Cerebellar cortex (tissue), 1 donor: ENCODE measurements at regions not wholly inside any gene's neighbourhood (a gene's known extent, or its start where the extent isn't known, plus 50 kb on each side); places are given as distances from the start of the nearest gene placed in this dataset.
"Not testable (repeated sequence)": the region's sequence is repeated elsewhere in the genome, so short reads cannot be mapped to it uniquely, and the experiment has no call there.

Experiments
- DNase-seq: peaks from one replicate; pipeline ENCODE4 v3.0.0-alpha.2; 2015; ENCODE audit warnings: low spot score

- DNase-seq, result not testable (repeated sequence)
Observed at GRCh38 chr10:46202405-46202804, 84.4 kb upstream of the ANTXRL start.

DNA sequence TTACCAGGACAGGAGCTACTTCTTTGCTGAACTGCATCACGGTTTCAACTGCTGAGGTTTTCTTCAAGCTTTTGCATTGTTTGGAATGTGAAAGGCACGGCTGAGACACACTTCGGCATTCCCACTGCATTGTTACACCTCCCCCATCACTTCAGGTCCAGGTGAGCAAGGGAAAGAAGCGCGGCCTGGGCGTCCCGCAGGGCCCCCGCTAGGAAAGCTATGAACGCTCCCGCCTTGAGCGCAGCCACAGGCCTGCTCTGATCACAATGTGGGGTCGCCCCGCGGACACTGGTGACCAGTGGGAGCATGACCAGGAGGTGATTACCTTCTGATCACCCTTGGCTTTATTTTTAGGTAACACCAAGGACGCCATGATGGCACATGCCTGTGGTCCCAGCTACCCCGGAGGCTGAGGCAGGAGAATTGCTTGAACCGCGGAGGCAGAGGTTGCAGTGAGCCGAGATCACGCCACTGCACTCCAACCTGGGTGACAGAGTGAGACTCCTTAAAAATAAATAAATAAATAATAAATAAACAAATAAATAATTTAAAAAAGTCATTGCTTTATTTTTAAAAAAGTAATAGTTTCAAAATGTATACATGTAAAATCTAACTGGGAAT is 82.2 kb upstream of the ANTXRL start:
- DNase-seq, result not testable (repeated sequence)

- not testable (repeated sequence) for DNase-seq
Observed at GRCh38 chr10:46210427-46210826, 76.4 kb upstream of the ANTXRL start.

- no peak for DNase-seq
Observed at GRCh38 chr10:46215426-46215825, 71.4 kb upstream of the ANTXRL start.

GRCh38 chr10:46216003-46216634 is 70.7 kb upstream of the ANTXRL start:
- DNase-seq, result no peak

- DNase-seq, result no peak
Observed at GRCh38 chr10:46216836-46217751, 69.7 kb upstream of the ANTXRL start.

- DNase-seq, result no peak
Observed at GRCh38 chr10:46217752-46218453, 68.9 kb upstream of the ANTXRL start.

DNA sequence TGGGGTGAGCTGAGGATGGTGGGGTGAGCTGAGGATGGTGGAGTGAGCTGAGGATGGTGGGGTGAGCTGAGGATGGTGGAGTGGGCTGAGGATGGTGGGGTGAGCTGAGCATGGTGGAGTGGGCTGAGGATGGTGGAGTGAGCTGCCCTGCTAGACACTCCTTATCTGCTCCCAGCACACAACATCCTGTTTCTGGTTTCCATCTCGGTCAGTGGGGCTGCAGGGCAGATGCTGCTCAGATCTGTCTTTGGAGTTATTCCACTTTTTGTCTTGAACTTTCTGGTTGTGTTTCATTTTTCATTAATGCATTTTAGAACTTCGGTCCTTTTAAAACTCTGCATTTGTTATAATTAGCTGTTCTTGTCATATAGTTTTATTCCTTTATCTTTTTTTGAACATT is 67.9 kb upstream of the ANTXRL start:
- no peak for DNase-seq

- not testable (repeated sequence) for DNase-seq
Observed at GRCh38 chr10:46219431-46219990, 67.3 kb upstream of the ANTXRL start.

GRCh38 chr10:46220187-46220586 is 66.6 kb upstream of the ANTXRL start:
- DNase-seq, result no peak

- DNase-seq, result no peak
Observed at GRCh38 chr10:46220872-46221538, 65.8 kb upstream of the ANTXRL start.

GRCh38 chr10:46222364-46222935 is 64.3 kb upstream of the ANTXRL start:
- DNase-seq, result no peak

GRCh38 chr10:46223064-46223480 is 63.7 kb upstream of the ANTXRL start:
- no peak for DNase-seq

DNA sequence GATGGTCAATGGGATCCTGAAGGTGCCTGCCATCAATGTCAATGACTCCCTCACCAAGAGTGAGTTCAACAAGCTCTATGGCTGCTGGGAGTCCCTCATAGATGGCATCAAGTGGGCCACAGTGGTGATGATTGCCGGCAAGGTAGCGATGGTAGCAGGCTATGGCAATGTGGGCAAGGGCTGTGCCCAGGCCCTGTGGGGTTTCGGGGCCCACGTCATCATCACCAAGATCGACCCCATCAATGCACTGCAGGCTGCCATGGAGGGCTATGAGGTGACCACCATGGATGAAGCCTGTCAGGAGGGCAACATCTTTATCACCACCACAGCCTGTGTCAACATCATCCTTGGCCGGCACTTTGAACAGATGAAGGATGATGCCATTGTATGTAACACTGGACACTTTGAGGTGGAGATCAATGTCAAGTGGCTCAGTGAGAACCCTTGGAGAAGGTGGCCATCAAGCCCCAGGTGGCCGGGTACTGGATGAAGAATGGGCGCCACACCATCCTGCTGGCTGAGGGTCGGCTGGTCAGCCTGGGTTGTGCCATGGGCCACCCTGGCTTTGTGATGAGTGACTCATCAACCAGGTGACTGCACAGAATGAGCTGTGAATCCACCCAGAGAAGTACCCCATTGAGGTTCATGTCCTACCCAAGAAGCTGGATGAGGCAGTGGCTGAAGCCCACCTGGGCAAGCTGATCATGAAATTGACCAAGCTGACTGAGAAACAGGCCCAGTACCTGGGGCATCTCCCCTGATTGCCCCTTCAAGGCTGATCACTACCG is 63.0 kb upstream of the ANTXRL start:
- no peak for DNase-seq

GRCh38 chr10:46224414-46224682 is 62.4 kb upstream of the ANTXRL start:
- DNase-seq, result no peak

GRCh38 chr10:46225597-46225996 is 61.2 kb upstream of the ANTXRL start:
- DNase-seq, result no peak

- DNase-seq, result no peak
Observed at GRCh38 chr10:46226232-46226631, 60.6 kb upstream of the ANTXRL start.

- DNase-seq, result no peak
Observed at GRCh38 chr10:46226900-46227558, 59.8 kb upstream of the ANTXRL start.

DNA sequence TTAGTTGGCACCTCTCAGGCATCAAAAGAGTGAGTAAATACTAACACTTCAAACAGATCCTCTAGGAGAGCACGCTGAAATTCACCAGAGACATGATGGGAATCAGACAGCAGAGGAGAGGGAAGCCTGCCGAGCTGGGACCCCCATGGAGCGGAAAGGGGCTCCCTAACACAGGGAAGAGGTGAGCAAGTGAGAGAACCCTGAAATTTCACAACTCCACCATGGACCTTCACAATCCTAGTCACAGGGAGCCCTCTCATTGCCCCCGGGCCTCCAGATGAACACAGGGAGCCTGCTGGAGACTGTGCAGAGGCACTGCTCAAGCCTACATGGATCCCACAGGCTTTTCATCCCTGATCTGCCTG is 59.2 kb upstream of the ANTXRL start:
- no peak for DNase-seq
